ENCODE measurements at regions not wholly inside any gene's neighbourhood (a gene's known extent, or its start where the extent isn't known, plus 50 kb on each side); places are given as distances from the start of the nearest gene placed in this dataset.

- Histone ChIP-seq H3K4me3 (ENCODE audit: low read depth, low read length) (no peak overlapping the region), H3K27ac (ENCODE audit: extremely low read depth, low read depth, low read length) (no peak overlapping the region), H3K9me3 (ENCODE audit: control insufficient read depth, insufficient read depth, low read depth, low read length) (no peaks in the 10 kb centered on the region), H3K4me1 (ENCODE audit: control insufficient read depth, insufficient read depth, low read length) (no peaks in the 10 kb centered on the region), H3K36me3 (ENCODE audit: control insufficient read depth in 2 of 2, insufficient read depth in 1 of 2, low read length in 2 of 2) (no peaks in the 10 kb centered on the region)
- CTCF ChIA-PET, result no interaction called here
- no peak for TF ChIP-seq ZNF624 (tag by site-specific recombination; IDR thresholded peaks at IDR 0.05)
- TF ChIP-seq MYNN (tag by site-specific recombination; IDR thresholded peaks at IDR 0.05; ENCODE audit: borderline replicate concordance), result no peak
- TF ChIP-seq ZNF521 (tag by site-specific recombination; IDR thresholded peaks at IDR 0.05), result no peak
- no peak for TF ChIP-seq ZBTB17 (tag by site-specific recombination; IDR thresholded peaks at IDR 0.05)
- no peak for TF ChIP-seq ZNF121 (tag by site-specific recombination; IDR thresholded peaks at IDR 0.05)
- no peak for TF ChIP-seq ZNF350 (tag by site-specific recombination; IDR thresholded peaks at IDR 0.05)
- no peak for TF ChIP-seq SCRT1 (tag by site-specific recombination; IDR thresholded peaks at IDR 0.05; ENCODE audit: borderline replicate concordance)
- TF ChIP-seq KLF1 (tag by site-specific recombination; IDR thresholded peaks at IDR 0.05), result no peak
- TF ChIP-seq ZNF138 (tag by site-specific recombination; IDR thresholded peaks at IDR 0.05; ENCODE audit: borderline replicate concordance), result no peak
- no peak for TF ChIP-seq ZNF146 (tag by site-specific recombination; IDR thresholded peaks at IDR 0.05)
- TF ChIP-seq WT1 (tag by site-specific recombination; IDR thresholded peaks at IDR 0.05), result no peak
- TF ChIP-seq, protein P1, sequence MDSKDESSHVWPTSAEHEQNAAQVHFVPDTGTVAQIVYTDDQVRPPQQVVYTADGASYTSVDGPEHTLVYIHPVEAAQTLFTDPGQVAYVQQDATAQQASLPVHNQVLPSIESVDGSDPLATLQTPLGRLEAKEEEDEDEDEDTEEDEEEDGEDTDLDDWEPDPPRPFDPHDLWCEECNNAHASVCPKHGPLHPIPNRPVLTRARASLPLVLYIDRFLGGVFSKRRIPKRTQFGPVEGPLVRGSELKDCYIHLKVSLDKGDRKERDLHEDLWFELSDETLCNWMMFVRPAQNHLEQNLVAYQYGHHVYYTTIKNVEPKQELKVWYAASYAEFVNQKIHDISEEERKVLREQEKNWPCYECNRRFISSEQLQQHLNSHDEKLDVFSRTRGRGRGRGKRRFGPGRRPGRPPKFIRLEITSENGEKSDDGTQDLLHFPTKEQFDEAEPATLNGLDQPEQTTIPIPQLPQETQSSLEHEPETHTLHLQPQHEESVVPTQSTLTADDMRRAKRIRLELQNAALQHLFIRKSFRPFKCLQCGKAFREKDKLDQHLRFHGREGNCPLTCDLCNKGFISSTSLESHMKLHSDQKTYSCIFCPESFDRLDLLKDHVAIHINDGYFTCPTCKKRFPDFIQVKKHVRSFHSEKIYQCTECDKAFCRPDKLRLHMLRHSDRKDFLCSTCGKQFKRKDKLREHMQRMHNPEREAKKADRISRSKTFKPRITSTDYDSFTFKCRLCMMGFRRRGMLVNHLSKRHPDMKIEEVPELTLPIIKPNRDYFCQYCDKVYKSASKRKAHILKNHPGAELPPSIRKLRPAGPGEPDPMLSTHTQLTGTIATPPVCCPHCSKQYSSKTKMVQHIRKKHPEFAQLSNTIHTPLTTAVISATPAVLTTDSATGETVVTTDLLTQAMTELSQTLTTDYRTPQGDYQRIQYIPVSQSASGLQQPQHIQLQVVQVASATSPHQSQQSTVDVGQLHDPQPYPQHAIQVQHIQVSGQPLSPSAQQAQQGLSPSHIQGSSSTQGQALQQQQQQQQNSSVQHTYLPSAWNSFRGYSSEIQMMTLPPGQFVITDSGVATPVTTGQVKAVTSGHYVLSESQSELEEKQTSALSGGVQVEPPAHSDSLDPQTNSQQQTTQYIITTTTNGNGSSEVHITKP (tag by site-specific recombination; IDR thresholded peaks at IDR 0.05), result no peak
- no peak for TF ChIP-seq BCL11B (tag by site-specific recombination; IDR thresholded peaks at IDR 0.05; ENCODE audit: low read depth)
- TF ChIP-seq ZNF292 (tag by site-specific recombination; IDR thresholded peaks at IDR 0.05; ENCODE audit: borderline replicate concordance, low read depth), result no peak
- no peak for TF ChIP-seq ZBTB48 (tag by site-specific recombination; IDR thresholded peaks at IDR 0.05)
- no peak for TF ChIP-seq ZNF555 (tag by site-specific recombination; conservative IDR thresholded peaks at IDR 0.05)
- TF ChIP-seq ZNF214 (tag by site-specific recombination; IDR thresholded peaks at IDR 0.05; ENCODE audit: borderline replicate concordance), result no peak
- no peak for TF ChIP-seq ZNF596 (tag by site-specific recombination; IDR thresholded peaks at IDR 0.05)
- TF ChIP-seq ZNF341 (tag by site-specific recombination; IDR thresholded peaks at IDR 0.05; ENCODE audit: low read depth), result no peak
- POLR2A ChIA-PET, result no interaction called here
Observed at GRCh38 chr5:52013523-52013922, 630.3 kb downstream of the ISL1 start.

- POLR2A ChIA-PET, result no interaction called here
- TF ChIP-seq ZNF701 (tag by site-specific recombination; IDR thresholded peaks at IDR 0.05), result no peak
- TF ChIP-seq ZFP41 (tag by site-specific recombination; IDR thresholded peaks at IDR 0.05; ENCODE audit: borderline replicate concordance), result no peak
- TF ChIP-seq, protein P2, sequence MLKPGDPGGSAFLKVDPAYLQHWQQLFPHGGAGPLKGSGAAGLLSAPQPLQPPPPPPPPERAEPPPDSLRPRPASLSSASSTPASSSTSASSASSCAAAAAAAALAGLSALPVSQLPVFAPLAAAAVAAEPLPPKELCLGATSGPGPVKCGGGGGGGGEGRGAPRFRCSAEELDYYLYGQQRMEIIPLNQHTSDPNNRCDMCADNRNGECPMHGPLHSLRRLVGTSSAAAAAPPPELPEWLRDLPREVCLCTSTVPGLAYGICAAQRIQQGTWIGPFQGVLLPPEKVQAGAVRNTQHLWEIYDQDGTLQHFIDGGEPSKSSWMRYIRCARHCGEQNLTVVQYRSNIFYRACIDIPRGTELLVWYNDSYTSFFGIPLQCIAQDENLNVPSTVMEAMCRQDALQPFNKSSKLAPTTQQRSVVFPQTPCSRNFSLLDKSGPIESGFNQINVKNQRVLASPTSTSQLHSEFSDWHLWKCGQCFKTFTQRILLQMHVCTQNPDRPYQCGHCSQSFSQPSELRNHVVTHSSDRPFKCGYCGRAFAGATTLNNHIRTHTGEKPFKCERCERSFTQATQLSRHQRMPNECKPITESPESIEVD (tag by site-specific recombination; IDR thresholded peaks at IDR 0.05), result no peak
- TF ChIP-seq, protein P3, sequence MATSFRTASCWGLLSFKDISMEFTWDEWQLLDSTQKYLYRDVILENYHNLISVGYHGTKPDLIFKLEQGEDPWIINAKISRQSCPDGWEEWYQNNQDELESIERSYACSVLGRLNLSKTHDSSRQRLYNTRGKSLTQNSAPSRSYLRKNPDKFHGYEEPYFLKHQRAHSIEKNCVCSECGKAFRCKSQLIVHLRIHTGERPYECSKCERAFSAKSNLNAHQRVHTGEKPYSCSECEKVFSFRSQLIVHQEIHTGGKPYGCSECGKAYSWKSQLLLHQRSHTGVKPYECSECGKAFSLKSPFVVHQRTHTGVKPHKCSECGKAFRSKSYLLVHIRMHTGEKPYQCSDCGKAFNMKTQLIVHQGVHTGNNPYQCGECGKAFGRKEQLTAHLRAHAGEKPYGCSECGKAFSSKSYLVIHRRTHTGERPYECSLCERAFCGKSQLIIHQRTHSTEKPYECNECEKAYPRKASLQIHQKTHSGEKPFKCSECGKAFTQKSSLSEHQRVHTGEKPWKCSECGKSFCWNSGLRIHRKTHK (tag by site-specific recombination; IDR thresholded peaks at IDR 0.05), result no peak
- TF ChIP-seq ZNF843 (tag by site-specific recombination; IDR thresholded peaks at IDR 0.05), result no peak
- TF ChIP-seq ZFP37 (tag by site-specific recombination; IDR thresholded peaks at IDR 0.05), result no peak
- TF ChIP-seq, protein P4, sequence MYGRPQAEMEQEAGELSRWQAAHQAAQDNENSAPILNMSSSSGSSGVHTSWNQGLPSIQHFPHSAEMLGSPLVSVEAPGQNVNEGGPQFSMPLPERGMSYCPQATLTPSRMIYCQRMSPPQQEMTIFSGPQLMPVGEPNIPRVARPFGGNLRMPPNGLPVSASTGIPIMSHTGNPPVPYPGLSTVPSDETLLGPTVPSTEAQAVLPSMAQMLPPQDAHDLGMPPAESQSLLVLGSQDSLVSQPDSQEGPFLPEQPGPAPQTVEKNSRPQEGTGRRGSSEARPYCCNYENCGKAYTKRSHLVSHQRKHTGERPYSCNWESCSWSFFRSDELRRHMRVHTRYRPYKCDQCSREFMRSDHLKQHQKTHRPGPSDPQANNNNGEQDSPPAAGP (tag by site-specific recombination; IDR thresholded peaks at IDR 0.05), result no peak
- TF ChIP-seq SP2 (tag by site-specific recombination; IDR thresholded peaks at IDR 0.05), result no peak
- no peak for TF ChIP-seq KLF1 (tag by site-specific recombination; IDR thresholded peaks at IDR 0.05)
Observed at GRCh38 chr5:52015760-52016159, 632.5 kb downstream of the ISL1 start.

More at GRCh38 chr5:52015760-52016159, 632.5 kb downstream of the ISL1 start:
- no peaks in the 10 kb centered on the region for H3K9me3 ChIP-seq (ENCODE audit: control insufficient read depth, insufficient read depth, low read depth, low read length)
- H3K36me3 ChIP-seq (ENCODE audit: control insufficient read depth in 2 of 2, insufficient read depth in 1 of 2, low read length in 2 of 2), result no peaks in the 10 kb centered on the region
- H3K27ac ChIP-seq (ENCODE audit: extremely low read depth, low read depth, low read length), result no peak overlapping the region
- CTCF ChIA-PET, result interaction anchor here (0.7 to 1.1 kb wide), 2 partner anchors 28 to 1053 kb away, joined by 3 read pairs; no protein-coding TSS in a partner anchor
- H3K4me1 ChIP-seq (ENCODE audit: control insufficient read depth, insufficient read depth, low read length), result no peaks in the 10 kb centered on the region
- H3K4me3 ChIP-seq (ENCODE audit: low read depth, low read length), result no peak overlapping the region

Data from HEK293 (cell line).